K562 (cell line): ENCODE measurements at regions not wholly inside any gene's neighbourhood (a gene's known extent, or its start where the extent isn't known, plus 50 kb on each side); places are given as distances from the start of the nearest gene placed in this dataset.
A peak's percentile ranks its signal among the peaks of the same experiment; 100 is the strongest.

Experiments
- ARID1B ChIP-seq: fragments of 450-650 bp; IDR thresholded peaks from 2 replicates; pipeline ENCODE4 v1.6.1; 2016; ENCODE audit warnings: antibody characterized with exemption, mild to moderate bottlenecking, inconsistent platforms
- BCL6 ChIP-seq: fragments of 250-450 bp; sonication (Bioruptor Pico); IDR thresholded peaks from 2 replicates; pipeline ENCODE4 v1.4.0; 2020
- BMI1 ChIP-seq: fragments of 150-350 bp; IDR thresholded peaks from 2 replicates; pipeline ENCODE4 v1.6.1; 2014; ENCODE audit warnings: low read length
- CBFA2T2 ChIP-seq: fragments of 450-650 bp; conservative IDR thresholded peaks from 2 replicates; pipeline ENCODE4 v1.6.1; 2017; ENCODE audit warnings: mild to moderate bottlenecking
- CBFA2T3 ChIP-seq: fragments of 450-650 bp; IDR thresholded peaks from 2 replicates; pipeline ENCODE4 v1.6.1; 2017
- CCNT2 ChIP-seq: IDR thresholded peaks from 2 replicates; pipeline ENCODE4 v1.6.1; 2011; ENCODE audit warnings: borderline replicate concordance, low read depth, mild to moderate bottlenecking, moderate library complexity, mixed read lengths, low read length; ENCODE audit not compliant: insufficient read length; ENCODE audit errors: extremely low read depth
- CLOCK ChIP-seq: fragments of 250-450 bp; sonication (Bioruptor Pico); IDR thresholded peaks from 2 replicates; pipeline ENCODE4 v1.4.0; 2020; ENCODE audit warnings: mild to moderate bottlenecking, moderate library complexity, borderline replicate concordance
- CSDE1 ChIP-seq, 2 experiments: fragments of 450-650 bp; IDR thresholded peaks; 2 replicates each; pipeline ENCODE4 v1.6.1; 2016; ENCODE audit warnings: mild to moderate bottlenecking in 1 of 2
- E2F4 ChIP-seq: sonication (generic); formaldehyde crosslinking; IDR thresholded peaks from 2 replicates; pipeline ENCODE4 v1.8.0; 2022; ENCODE audit warnings: mild to moderate bottlenecking, low read depth, missing genetic modification reagents
- HDAC2 ChIP-seq: fragments of 450-650 bp; IDR thresholded peaks from 2 replicates; pipeline ENCODE4 v1.6.1; 2016; ENCODE audit warnings: mild to moderate bottlenecking
- HMG20B ChIP-seq: fragments of 250-450 bp; sonication (Bioruptor Pico); IDR thresholded peaks from 2 replicates; pipeline ENCODE4 v1.5.0; 2021; ENCODE audit warnings: mild to moderate bottlenecking
- MCM7 ChIP-seq, 2 experiments: fragments of 450-650 bp; IDR thresholded peaks; 2 replicates each; pipeline ENCODE4 v1.6.1; 2016 to 2018
- PHB2 ChIP-seq: fragments of 450-650 bp; IDR thresholded peaks from 2 replicates; pipeline ENCODE4 v1.6.1; 2017; ENCODE audit warnings: low read depth
- RFX5 ChIP-seq: IDR thresholded peaks from 2 replicates; pipeline ENCODE4 v1.6.1; 2011; ENCODE audit warnings: low read depth, mild to moderate bottlenecking, improper control_type of control experiment, low read length
- TAF9B ChIP-seq: fragments of 450-650 bp; IDR thresholded peaks from 2 replicates; pipeline ENCODE4 v1.6.1; 2018; ENCODE audit warnings: mild to moderate bottlenecking; ENCODE audit not compliant: partially characterized antibody
- TAL1 ChIP-seq: fragments of 450-650 bp; IDR thresholded peaks from 2 replicates; pipeline ENCODE4 v1.6.1; 2016; ENCODE audit warnings: mild to moderate bottlenecking
- TRIM28 ChIP-seq: fragments of 450-650 bp; IDR thresholded peaks from 2 replicates; pipeline ENCODE4 v1.6.1; 2017
- VEZF1 ChIP-seq: fragments of 200-800 bp; sonication (Bioruptor generic); IDR thresholded peaks from 2 replicates; pipeline ENCODE4 v1.6.1; 2017; ENCODE audit warnings: missing genetic modification characterization, missing compliant biosample characterization
- ZNF347 ChIP-seq: fragments of 450-650 bp; formaldehyde crosslinking; IDR thresholded peaks from 2 replicates; pipeline ENCODE4 v1.4.0; 2020; ENCODE audit warnings: low read depth, mild to moderate bottlenecking, moderate library complexity
- ZNF511 ChIP-seq: sonication (generic); formaldehyde crosslinking; IDR thresholded peaks from 2 replicates; pipeline ENCODE4 v1.8.0; 2022; ENCODE audit warnings: mild to moderate bottlenecking, missing genetic modification reagents
- ZNF644 ChIP-seq: fragments of 200-800 bp; sonication (Bioruptor generic); IDR thresholded peaks from 2 replicates; pipeline ENCODE4 v1.6.1; 2016; ENCODE audit warnings: low read depth, missing genetic modification characterization, missing compliant biosample characterization
- TF ChIP-seq, protein P1 (sequence below): sonication (generic); formaldehyde crosslinking; IDR thresholded peaks from 2 replicates; pipeline ENCODE4 v1.9.0; 2022; ENCODE audit warnings: mild to moderate bottlenecking, missing genetic modification reagents
- TF ChIP-seq, protein P2 (sequence below), 2 experiments: IDR thresholded peaks in 1 of 2; conservative IDR thresholded peaks in 1 of 2; 2 replicates each; pipeline ENCODE4 v1.6.1; 2016; ENCODE audit warnings: low read depth in 2 of 2, mild to moderate bottlenecking in 1 of 2, missing compliant biosample characterization in 1 of 2, missing genetic modification characterization in 1 of 2, moderate library complexity in 1 of 2

DNA sequence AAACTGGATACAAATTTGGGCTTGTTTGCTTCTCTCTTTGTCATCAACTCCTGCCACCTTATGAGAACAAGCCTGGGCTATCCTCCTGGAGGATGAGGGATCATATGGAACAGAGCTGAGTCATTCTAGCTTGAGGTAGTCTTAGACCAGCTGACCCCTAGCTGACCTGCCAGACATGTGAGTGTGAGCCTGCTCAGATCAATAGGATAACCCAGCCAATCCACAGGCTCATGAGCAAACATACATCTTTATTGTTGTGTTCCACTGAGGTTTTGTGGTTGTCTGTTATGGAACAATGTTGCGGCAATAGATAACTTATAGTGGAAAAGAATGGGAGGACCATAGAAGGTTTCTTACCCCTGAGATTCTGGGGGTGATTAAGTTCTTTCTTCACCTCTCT, 54.5 kb upstream of the FAM180A start (continued):
- TF ChIP-seq ZNF644 (tag): no peak
- no peak for TF ChIP-seq CSDE1 (IDR thresholded peaks at IDR 0.05)
- TF ChIP-seq HDAC2: 0 out of 2 replicates have a peak, but pooled peaks have one; percentile 14
- TF ChIP-seq HMG20B (CRISPR knock-in tag): no peak
- no peak for TF ChIP-seq TAL1
- no peak for TF ChIP-seq RFX5
- TF ChIP-seq PHB2: no peak
- TF ChIP-seq ARID1B: no peak
- no peak for TF ChIP-seq BCL6
- no peak for TF ChIP-seq TAF9B
- TF ChIP-seq, protein P1, sequence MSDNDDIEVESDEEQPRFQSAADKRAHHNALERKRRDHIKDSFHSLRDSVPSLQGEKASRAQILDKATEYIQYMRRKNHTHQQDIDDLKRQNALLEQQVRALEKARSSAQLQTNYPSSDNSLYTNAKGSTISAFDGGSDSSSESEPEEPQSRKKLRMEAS (CRISPR knock-in tag): no peak
- no peak for TF ChIP-seq MCM7 (IDR thresholded peaks at IDR 0.05)
- no peak for TF ChIP-seq CLOCK (CRISPR knock-in tag)
- TF ChIP-seq, protein P2, sequence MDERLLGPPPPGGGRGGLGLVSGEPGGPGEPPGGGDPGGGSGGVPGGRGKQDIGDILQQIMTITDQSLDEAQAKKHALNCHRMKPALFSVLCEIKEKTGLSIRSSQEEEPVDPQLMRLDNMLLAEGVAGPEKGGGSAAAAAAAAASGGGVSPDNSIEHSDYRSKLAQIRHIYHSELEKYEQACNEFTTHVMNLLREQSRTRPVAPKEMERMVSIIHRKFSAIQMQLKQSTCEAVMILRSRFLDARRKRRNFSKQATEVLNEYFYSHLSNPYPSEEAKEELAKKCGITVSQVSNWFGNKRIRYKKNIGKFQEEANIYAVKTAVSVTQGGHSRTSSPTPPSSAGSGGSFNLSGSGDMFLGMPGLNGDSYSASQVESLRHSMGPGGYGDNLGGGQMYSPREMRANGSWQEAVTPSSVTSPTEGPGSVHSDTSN (CRISPR knock-in tag; IDR thresholded peaks at IDR 0.05; ENCODE audit: low read depth): no peak
- TF ChIP-seq, protein P2 (tag; conservative IDR thresholded peaks at IDR 0.05; ENCODE audit: low read depth): no peak
- no peak for TF ChIP-seq VEZF1 (CRISPR knock-in tag)
- no peak for TF ChIP-seq ZNF347 (CRISPR knock-in tag)
- TF ChIP-seq CBFA2T2: no peak; the same call in 1 of the 2 replicates
- no peak for TF ChIP-seq ZNF511 (CRISPR knock-in tag)
- TF ChIP-seq CBFA2T3: peak; percentile 64
- TF ChIP-seq E2F4 (CRISPR knock-in tag): no peak
- no peak for TF ChIP-seq TRIM28
- no peak for TF ChIP-seq CCNT2
- no peak for TF ChIP-seq BMI1
